Left ventricle myocardium inferior (tissue), 1 donor: ENCODE measurements at regions not wholly inside any gene's neighbourhood (a gene's known extent, or its start where the extent isn't known, plus 50 kb on each side); places are given as distances from the start of the nearest gene placed in this dataset.

Experiments
- DNase-seq: peaks from one replicate; pipeline ENCODE4 v3.0.0-alpha.2; 2020
- H3K27ac ChIP-seq: fragments of 200-600 bp; replicated peaks from 2 replicates; pipeline ENCODE4 v1.8.0; 2021
- H3K27me3 ChIP-seq: fragments of 200-600 bp; 2 replicates; pipeline ENCODE4 v1.8.0; 2021; ENCODE audit warnings: low read depth
- H3K36me3 ChIP-seq: fragments of 200-600 bp; 2 replicates; pipeline ENCODE4 v1.8.0; 2021
- H3K4me1 ChIP-seq: fragments of 200-600 bp; 2 replicates; pipeline ENCODE4 v1.8.0; 2021
- H3K4me3 ChIP-seq: fragments of 200-600 bp; 2 replicates; pipeline ENCODE4 v1.8.0; 2021; ENCODE audit warnings: mild to moderate bottlenecking, moderate library complexity
- H3K9me3 ChIP-seq: fragments of 200-600 bp; replicated peaks from 2 replicates; pipeline ENCODE4 v1.8.0; 2021
- CTCF ChIP-seq: fragments of 200-600 bp; IDR thresholded peaks from 2 replicates; pipeline ENCODE4 v1.8.0; 2021; ENCODE audit warnings: antibody characterized with exemption, mild to moderate bottlenecking, borderline replicate concordance
- intact Hi-C: fragments of 100-400 bp; cut with micrococcal nuclease; formaldehyde crosslinking; loops from one replicate; pipeline ENCODE4 v1.11.0; 2022
- donor health status: DM: no; HTN: yes; CAD: no; lungs with severe emphysema.

GRCh38 chr4:176898791-176899190, 106.1 kb upstream of the VEGFC start:
- Histone ChIP-seq H3K4me1 (no peaks in the 10 kb centered on the region), H3K36me3 (no peaks in the 10 kb centered on the region), H3K27ac (no peak overlapping the region), H3K9me3 (no peaks in the 10 kb centered on the region), H3K4me3 (no peak overlapping the region), H3K27me3 (no peaks in the 10 kb centered on the region)
- TF ChIP-seq CTCF = no peak
- intact Hi-C loops = no loop called here
- DNase-seq = no peak

DNA sequence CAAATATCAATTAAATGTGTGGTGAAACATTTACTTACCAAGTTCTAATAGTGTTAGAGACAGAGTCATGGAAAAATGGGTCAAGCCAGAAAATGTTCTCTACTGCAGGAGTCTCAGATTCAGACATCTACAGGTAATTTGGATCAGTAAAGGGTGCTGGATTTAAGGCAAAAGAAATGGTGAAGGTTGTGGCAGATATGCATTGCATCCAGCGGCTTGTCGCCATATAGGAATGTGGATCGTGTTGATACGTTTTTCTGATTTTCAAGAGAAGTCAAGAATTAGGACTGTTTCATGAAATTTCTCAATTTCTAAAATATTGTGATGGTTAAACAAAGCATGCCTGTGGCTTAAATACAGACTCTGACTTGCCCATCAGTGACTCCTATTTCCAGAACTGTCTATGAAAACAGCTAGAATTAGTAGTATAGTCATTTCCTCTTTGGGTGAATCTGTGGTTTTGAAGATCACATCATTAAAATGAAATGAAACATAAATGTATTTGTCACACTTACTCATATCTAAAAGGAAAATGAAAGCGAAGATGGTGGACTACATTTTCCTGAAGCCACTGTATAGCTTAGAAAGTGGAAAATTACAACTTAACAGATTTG, 110.1 kb upstream of the VEGFC start:
- H3K4me3 ChIP-seq = no peak overlapping the region
- no peaks in the 10 kb centered on the region for H3K4me1 ChIP-seq
- no peak for DNase-seq

GRCh38 chr4:176906709-176907108, 114.0 kb upstream of the VEGFC start:
- no peaks in the 10 kb centered on the region for H3K36me3 ChIP-seq
- intact Hi-C loops = no loop called here
- no peaks in the 10 kb centered on the region for H3K27me3 ChIP-seq
- no peak for TF ChIP-seq CTCF
- DNase-seq = no peak
- H3K4me3 ChIP-seq = no peak overlapping the region
- no peaks in the 10 kb centered on the region for H3K9me3 ChIP-seq
- no peak overlapping the region for H3K27ac ChIP-seq
- no peaks in the 10 kb centered on the region for H3K4me1 ChIP-seq

More for the DNA sequence above, 110.1 kb upstream of the VEGFC start:
- H3K9me3 ChIP-seq = no peaks in the 10 kb centered on the region
- intact Hi-C loops = no loop called here
- TF ChIP-seq CTCF = no peak
- H3K27me3 ChIP-seq = no peaks in the 10 kb centered on the region
- H3K27ac ChIP-seq = no peak overlapping the region
- H3K36me3 ChIP-seq = no peaks in the 10 kb centered on the region

GRCh38 chr4:176910646-176911045, 117.9 kb upstream of the VEGFC start:
- no peak for TF ChIP-seq CTCF
- Histone ChIP-seq H3K9me3 (peaks cover 34% of the 10 kb centered on the region), H3K36me3 (no peaks in the 10 kb centered on the region), H3K4me3 (no peak overlapping the region), H3K27me3 (no peaks in the 10 kb centered on the region), H3K27ac (no peak overlapping the region), H3K4me1 (no peaks in the 10 kb centered on the region)
- intact Hi-C loops = no loop called here
- no peak for DNase-seq

DNA sequence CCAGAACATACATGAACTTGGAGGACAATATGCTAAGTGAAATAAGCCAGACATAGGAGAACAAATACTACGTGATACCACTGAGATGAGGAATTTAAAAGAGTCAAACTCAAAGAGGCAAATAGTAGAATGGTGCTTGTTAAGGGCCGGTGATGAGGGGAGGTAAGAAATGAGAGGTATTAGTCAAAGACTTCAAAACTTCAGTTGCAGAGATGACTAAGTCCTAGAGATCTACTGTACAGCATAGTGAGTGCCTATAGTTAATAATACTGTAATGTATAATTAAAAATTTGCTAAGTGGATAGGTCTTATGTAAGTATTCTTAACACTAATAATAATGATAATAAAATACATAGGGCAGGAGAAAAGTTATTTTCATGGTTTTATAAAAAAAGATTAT, 126.9 kb upstream of the VEGFC start:
- H3K36me3 ChIP-seq = no peaks in the 10 kb centered on the region
- intact Hi-C loops = no loop called here
- no peaks in the 10 kb centered on the region for H3K4me1 ChIP-seq
- no peak overlapping the region for H3K4me3 ChIP-seq
- DNase-seq = no peak
- no peaks in the 10 kb centered on the region for H3K27me3 ChIP-seq
- H3K9me3 ChIP-seq = peaks cover 45% of the 10 kb centered on the region
- no peak for TF ChIP-seq CTCF
- H3K27ac ChIP-seq = no peak overlapping the region
